ENCODE measurements at regions not wholly inside any gene's neighbourhood (a gene's known extent, or its start where the extent isn't known, plus 50 kb on each side); places are given as distances from the start of the nearest gene placed in this dataset.

DNA sequence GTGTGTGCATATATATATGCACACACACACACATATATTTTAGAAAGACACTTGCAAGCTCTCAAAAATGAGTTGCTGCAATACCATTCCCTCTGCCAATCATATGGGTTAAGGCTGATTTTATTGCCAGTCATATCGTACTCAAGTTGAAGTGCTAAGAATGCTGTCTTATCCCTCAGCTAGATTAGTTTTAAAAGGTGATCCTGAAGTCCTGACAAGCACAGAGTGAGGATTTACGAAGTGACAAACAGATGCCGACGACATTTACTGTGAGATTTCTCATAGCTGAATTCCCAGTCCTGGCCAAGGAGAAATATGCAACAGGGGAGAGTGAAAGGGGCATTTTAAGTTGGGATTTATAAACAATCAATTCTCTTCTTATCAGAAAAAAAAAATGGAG, 126.2 kb upstream of the RBFOX1 start:
- no TSS peak for BruUV-seq (replicated peaks)
- Histone ChIP-seq H3K9ac (replicated peaks; ENCODE audit: extremely low read depth, insufficient read depth, low read length) (no peak overlapping the region), H3K9me1 (replicated peaks; ENCODE audit: control insufficient read depth, extremely low read depth, insufficient read depth, low read length) (no peaks in the 10 kb centered on the region), H2AFZ (ENCODE audit: low read depth, low read length) (no peak overlapping the region), H3K4me1 (ENCODE audit: control insufficient read depth, extremely low read depth, insufficient read depth, low read length) (no peaks in the 10 kb centered on the region), H4K20me1 (replicated peaks; ENCODE audit: control insufficient read depth, extremely low read depth, insufficient read depth, low read length) (no peaks in the 10 kb centered on the region), H3K27ac (ENCODE audit: insufficient read depth, low read depth, low read length) (no peak overlapping the region), H3K4me2 (ENCODE audit: insufficient read depth, low read length) (no peak overlapping the region), H3K79me2 (ENCODE audit: control insufficient read depth, insufficient read depth, low read length) (no peaks in the 10 kb centered on the region), H3K4me3 (replicated peaks in 1 of 3; ENCODE audit: insufficient read depth in 1 of 3, low read depth in 1 of 3, low read length in 3 of 3) (no peak overlapping the region), H3K36me3 (ENCODE audit: control insufficient read depth in 2 of 2, extremely low read depth in 1 of 2, insufficient read depth in 2 of 2, low read length in 2 of 2) (no peaks in the 10 kb centered on the region), H3K9me3 (replicated peaks; ENCODE audit: control insufficient read depth, insufficient read depth, low read length) (peaks cover 3% of the 10 kb centered on the region), H3K27me3 (ENCODE audit: control insufficient read depth in 2 of 2, insufficient read depth in 2 of 2, low read length in 2 of 2) (no peaks in the 10 kb centered on the region)
- DNase-seq (ENCODE audit: low read depth, low spot score): no peak
- dilution Hi-C loops (cut with MboI; ENCODE audit: extremely low pct_ligation_motif_present, low sequenced_read_pairs): no loop called here
- CTCF ChIA-PET: no interaction called here
- intact Hi-C loops (cut with micrococcal nuclease): no loop called here
- TF ChIP-seq FOS (IDR thresholded peaks at IDR 0.05; ENCODE audit: borderline replicate concordance, insufficient read depth, low read length): no peak
- TF ChIP-seq, protein P1, sequence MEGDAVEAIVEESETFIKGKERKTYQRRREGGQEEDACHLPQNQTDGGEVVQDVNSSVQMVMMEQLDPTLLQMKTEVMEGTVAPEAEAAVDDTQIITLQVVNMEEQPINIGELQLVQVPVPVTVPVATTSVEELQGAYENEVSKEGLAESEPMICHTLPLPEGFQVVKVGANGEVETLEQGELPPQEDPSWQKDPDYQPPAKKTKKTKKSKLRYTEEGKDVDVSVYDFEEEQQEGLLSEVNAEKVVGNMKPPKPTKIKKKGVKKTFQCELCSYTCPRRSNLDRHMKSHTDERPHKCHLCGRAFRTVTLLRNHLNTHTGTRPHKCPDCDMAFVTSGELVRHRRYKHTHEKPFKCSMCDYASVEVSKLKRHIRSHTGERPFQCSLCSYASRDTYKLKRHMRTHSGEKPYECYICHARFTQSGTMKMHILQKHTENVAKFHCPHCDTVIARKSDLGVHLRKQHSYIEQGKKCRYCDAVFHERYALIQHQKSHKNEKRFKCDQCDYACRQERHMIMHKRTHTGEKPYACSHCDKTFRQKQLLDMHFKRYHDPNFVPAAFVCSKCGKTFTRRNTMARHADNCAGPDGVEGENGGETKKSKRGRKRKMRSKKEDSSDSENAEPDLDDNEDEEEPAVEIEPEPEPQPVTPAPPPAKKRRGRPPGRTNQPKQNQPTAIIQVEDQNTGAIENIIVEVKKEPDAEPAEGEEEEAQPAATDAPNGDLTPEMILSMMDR (IDR thresholded peaks at IDR 0.05; ENCODE audit: extremely low read depth in 1 of 2, insufficient read depth in 1 of 2, low read depth in 1 of 2, low read length in 2 of 2): no peak
- no peak for TF ChIP-seq MYC (IDR thresholded peaks at IDR 0.05; ENCODE audit: low read depth, low read length)
- TF ChIP-seq, protein P2, sequence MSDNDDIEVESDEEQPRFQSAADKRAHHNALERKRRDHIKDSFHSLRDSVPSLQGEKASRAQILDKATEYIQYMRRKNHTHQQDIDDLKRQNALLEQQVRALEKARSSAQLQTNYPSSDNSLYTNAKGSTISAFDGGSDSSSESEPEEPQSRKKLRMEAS (IDR thresholded peaks at IDR 0.05; ENCODE audit: insufficient read depth, insufficient read length): no peak
- no peak for TF ChIP-seq EZH2 (IDR thresholded peaks at IDR 0.05; ENCODE audit: borderline replicate concordance, low read depth, low read length, severe bottlenecking)
- TF ChIP-seq POLR2AphosphoS5 (IDR thresholded peaks at IDR 0.05; ENCODE audit: insufficient read depth, low read depth, low read length): no peak
- TF ChIP-seq JUN (IDR thresholded peaks at IDR 0.05; ENCODE audit: borderline replicate concordance, insufficient read depth, insufficient read length, low read depth): no peak
- no peak for TF ChIP-seq GATA2 (IDR thresholded peaks at IDR 0.05; ENCODE audit: insufficient read depth, insufficient read length, low read depth, low read length)
- FAIRE-seq: no peak
- POLR2A ChIA-PET: no interaction called here
